Nephron (organoid): ENCODE measurements at regions not wholly inside any gene's neighbourhood (a gene's known extent, or its start where the extent isn't known, plus 50 kb on each side); places are given as distances from the start of the nearest gene placed in this dataset.
"Not testable (repeated sequence)": the region's sequence is repeated elsewhere in the genome, so short reads cannot be mapped to it uniquely, and the experiment has no call there.

Experiments
- H3K27ac Mint-ChIP-seq, 3 experiments: 2 replicates each; pipeline ENCODE4 v1.8.0; 2020; ENCODE audit warnings: mixed read lengths in 3 of 3, mild to moderate bottlenecking in 2 of 3, moderate library complexity in 1 of 3
- H3K27me3 Mint-ChIP-seq: 2 replicates; pipeline ENCODE4 v1.8.0; 2021; ENCODE audit warnings: low read depth, mild to moderate bottlenecking, moderate library complexity, mixed read lengths
- H3K36me3 Mint-ChIP-seq: 2 replicates; pipeline ENCODE4 v1.8.0; 2020; ENCODE audit warnings: low read depth, mixed read lengths
- H3K4me1 Mint-ChIP-seq: 2 replicates; pipeline ENCODE4 v1.8.0; 2020; ENCODE audit warnings: mixed read lengths
- H3K4me3 Mint-ChIP-seq, 3 experiments: 2 replicates each; pipeline ENCODE4 v1.8.0; 2020; ENCODE audit warnings: mild to moderate bottlenecking in 3 of 3, mixed read lengths in 3 of 3, moderate library complexity in 2 of 3
- H3K9me3 Mint-ChIP-seq: 2 replicates; pipeline ENCODE4 v1.8.0; 2020; ENCODE audit warnings: mixed read lengths
- CTCF ChIP-seq, 3 experiments: fragments of 200-600 bp; sonication (generic); IDR thresholded peaks; one replicate each; pipeline ENCODE4 v1.5.0; 2021; ENCODE audit warnings: antibody characterized with exemption in 3 of 3; ENCODE audit not compliant: unreplicated experiment in 3 of 3

GRCh38 chr14:105588236-105588860 lies 62.0 kb downstream of the TMEM121 start:
- no peak for TF ChIP-seq CTCF (IDR thresholded peaks at IDR 0.05; ENCODE audit: unreplicated experiment in 3 of 3)
- Mint-ChIP-seq H3K4me3 (no peak overlapping the region), H3K27ac (no peak overlapping the region), H3K36me3 (peaks cover 4% of the 10 kb centered on the region), H3K4me1 (no peaks in the 10 kb centered on the region), H3K9me3 (peaks cover 18% of the 10 kb centered on the region), H3K27me3 (no peaks in the 10 kb centered on the region)

- H3K9me3 Mint-ChIP-seq: peaks cover 18% of the 10 kb centered on the region
- TF ChIP-seq CTCF (IDR thresholded peaks at IDR 0.05; ENCODE audit: unreplicated experiment in 3 of 3): no peak
- no peak overlapping the region for H3K27ac Mint-ChIP-seq
- peaks cover 4% of the 10 kb centered on the region for H3K36me3 Mint-ChIP-seq
- no peaks in the 10 kb centered on the region for H3K4me1 Mint-ChIP-seq
- no peaks in the 10 kb centered on the region for H3K27me3 Mint-ChIP-seq
- no peak overlapping the region for H3K4me3 Mint-ChIP-seq
Observed at GRCh38 chr14:105589161-105589925, 63.0 kb downstream of the TMEM121 start.

GRCh38 chr14:105589926-105590185 lies 63.5 kb downstream of the TMEM121 start:
- not testable (repeated sequence) for H3K4me3 Mint-ChIP-seq, H3K36me3 Mint-ChIP-seq, H3K4me1 Mint-ChIP-seq, H3K27ac Mint-ChIP-seq, H3K27me3 Mint-ChIP-seq
- H3K9me3 Mint-ChIP-seq: peaks cover 18% of the 10 kb centered on the region

- Mint-ChIP-seq H3K27me3 (no peaks in the 10 kb centered on the region), H3K9me3 (peaks cover 19% of the 10 kb centered on the region), H3K4me1 (no peaks in the 10 kb centered on the region), H3K4me3 (no peak overlapping the region), H3K27ac (no peak overlapping the region), H3K36me3 (no peaks in the 10 kb centered on the region)
- TF ChIP-seq CTCF (IDR thresholded peaks at IDR 0.05; ENCODE audit: unreplicated experiment in 3 of 3): no peak
Observed at GRCh38 chr14:105591052-105591451, 64.7 kb downstream of the TMEM121 start.

GRCh38 chr14:105591792-105592341 lies 65.5 kb downstream of the TMEM121 start:
- not testable (repeated sequence) for H3K4me3 Mint-ChIP-seq, H3K27me3 Mint-ChIP-seq, H3K27ac Mint-ChIP-seq, H3K4me1 Mint-ChIP-seq, H3K36me3 Mint-ChIP-seq
- H3K9me3 Mint-ChIP-seq: peaks cover 23% of the 10 kb centered on the region

GRCh38 chr14:105592646-105593045 lies 66.3 kb downstream of the TMEM121 start:
- not testable (repeated sequence) for H3K27ac Mint-ChIP-seq, H3K36me3 Mint-ChIP-seq, H3K4me3 Mint-ChIP-seq, H3K27me3 Mint-ChIP-seq, H3K4me1 Mint-ChIP-seq
- peaks cover 23% of the 10 kb centered on the region for H3K9me3 Mint-ChIP-seq

GRCh38 chr14:105595346-105595745 lies 69.0 kb downstream of the TMEM121 start:
- H3K4me3 Mint-ChIP-seq, H3K4me1 Mint-ChIP-seq, H3K27me3 Mint-ChIP-seq, H3K27ac Mint-ChIP-seq, H3K36me3 Mint-ChIP-seq: not testable (repeated sequence)
- H3K9me3 Mint-ChIP-seq: peaks cover 14% of the 10 kb centered on the region

- not testable (repeated sequence) for H3K27ac Mint-ChIP-seq, H3K4me3 Mint-ChIP-seq, H3K4me1 Mint-ChIP-seq, H3K36me3 Mint-ChIP-seq, H3K27me3 Mint-ChIP-seq
- peaks cover 12% of the 10 kb centered on the region for H3K9me3 Mint-ChIP-seq
Observed at GRCh38 chr14:105596374-105596773, 70.0 kb downstream of the TMEM121 start.

- not testable (repeated sequence) for H3K4me1 Mint-ChIP-seq, H3K27me3 Mint-ChIP-seq, H3K4me3 Mint-ChIP-seq, H3K27ac Mint-ChIP-seq, H3K36me3 Mint-ChIP-seq
- peaks cover 23% of the 10 kb centered on the region for H3K9me3 Mint-ChIP-seq
Observed at GRCh38 chr14:105598040-105598763, 71.8 kb downstream of the TMEM121 start.

- not testable (repeated sequence) for H3K4me3 Mint-ChIP-seq, H3K27ac Mint-ChIP-seq, H3K4me1 Mint-ChIP-seq, H3K36me3 Mint-ChIP-seq, H3K27me3 Mint-ChIP-seq
- peaks cover 25% of the 10 kb centered on the region for H3K9me3 Mint-ChIP-seq
Observed at GRCh38 chr14:105598925-105599586, 72.7 kb downstream of the TMEM121 start.

GRCh38 chr14:105600195-105600938 lies 74.0 kb downstream of the TMEM121 start:
- H3K36me3 Mint-ChIP-seq, H3K27ac Mint-ChIP-seq, H3K27me3 Mint-ChIP-seq, H3K4me3 Mint-ChIP-seq, H3K4me1 Mint-ChIP-seq: not testable (repeated sequence)
- H3K9me3 Mint-ChIP-seq: peaks cover 23% of the 10 kb centered on the region
